GM12873 (cell line): ENCODE measurements at regions not wholly inside any gene's neighbourhood (a gene's known extent, or its start where the extent isn't known, plus 50 kb on each side); places are given as distances from the start of the nearest gene placed in this dataset.

Source experiments
- CTCF ChIP-seq: IDR thresholded peaks from 2 replicates; pipeline ENCODE4 v1.5.1; 2012; ENCODE audit warnings: low read depth, mild to moderate bottlenecking, moderate library complexity, low read length, control low read depth; ENCODE audit not compliant: insufficient read depth; ENCODE audit errors: missing control alignments

GRCh38 chr21:15671188-15671587 is 58.6 kb upstream of the USP25 start:
- TF ChIP-seq CTCF = no peak

- no peak for TF ChIP-seq CTCF
Measured at GRCh38 chr21:15676935-15677334, 52.8 kb upstream of the USP25 start.

- no peak for TF ChIP-seq CTCF
Measured at GRCh38 chr21:15679630-15680029, 50.2 kb upstream of the USP25 start.
